H9 (cell line): ENCODE measurements at regions not wholly inside any gene's neighbourhood (a gene's known extent, or its start where the extent isn't known, plus 50 kb on each side); places are given as distances from the start of the nearest gene placed in this dataset.

Source experiments
- DNase-seq: peaks from one replicate; pipeline ENCODE4 v3.0.0-alpha.2; 2017
- H2AFZ ChIP-seq: one replicate; pipeline ENCODE4 v1.6.1; 2013; ENCODE audit warnings: mild to moderate bottlenecking, low read length, control low read depth, moderate library complexity
- H2AK5ac ChIP-seq: 2 replicates; pipeline ENCODE4 v1.6.1; 2013; ENCODE audit warnings: low read length, control low read depth, mixed read lengths; ENCODE audit not compliant: insufficient read length
- H2BK120ac ChIP-seq: one replicate; pipeline ENCODE4 v1.6.1; 2013; ENCODE audit warnings: low read depth, mild to moderate bottlenecking, low read length, control low read depth, inconsistent platforms; ENCODE audit not compliant: poor library complexity, severe bottlenecking
- H2BK12ac ChIP-seq: 2 replicates; pipeline ENCODE4 v1.6.1; 2013; ENCODE audit warnings: low read length, control low read depth, mixed read lengths, low read depth; ENCODE audit not compliant: insufficient read length
- H2BK15ac ChIP-seq: 2 replicates; pipeline ENCODE4 v1.6.1; 2013; ENCODE audit warnings: low read depth, low read length, control low read depth
- H2BK20ac ChIP-seq: one replicate; pipeline ENCODE4 v1.6.1; 2013; ENCODE audit warnings: low read depth, mild to moderate bottlenecking, low read length, control low read depth, inconsistent platforms; ENCODE audit not compliant: poor library complexity, severe bottlenecking
- H2BK5ac ChIP-seq: 2 replicates; pipeline ENCODE4 v1.6.1; 2013; ENCODE audit warnings: low read length, control low read depth, mixed read lengths; ENCODE audit not compliant: insufficient read length
- H3K14ac ChIP-seq: 2 replicates; pipeline ENCODE4 v1.6.1; 2013; ENCODE audit warnings: low read length, control low read depth; ENCODE audit not compliant: insufficient read depth
- H3K18ac ChIP-seq: 2 replicates; pipeline ENCODE4 v1.6.1; 2013; ENCODE audit warnings: low read depth, mild to moderate bottlenecking, mixed read lengths, low read length, control low read depth; ENCODE audit not compliant: insufficient read length
- H3K23ac ChIP-seq: 2 replicates; pipeline ENCODE4 v1.6.1; 2013; ENCODE audit warnings: low read length, control low read depth, mixed read lengths, low read depth; ENCODE audit not compliant: insufficient read length
- H3K23me2 ChIP-seq: 2 replicates; pipeline ENCODE4 v1.6.1; 2013; ENCODE audit warnings: low read depth, mild to moderate bottlenecking, mixed read lengths, low read length, control low read depth; ENCODE audit not compliant: insufficient read length, poor library complexity, severe bottlenecking
- H3K27ac ChIP-seq: 2 replicates; pipeline ENCODE4 v1.5.1; 2013; ENCODE audit warnings: low read length, control low read depth, mixed read lengths, low read depth; ENCODE audit not compliant: insufficient read length
- H3K27me3 ChIP-seq: 2 replicates; pipeline ENCODE4 v1.6.1; 2013; ENCODE audit warnings: low read length, control low read depth, inconsistent platforms; ENCODE audit not compliant: insufficient read depth
- H3K4ac ChIP-seq: 2 replicates; pipeline ENCODE4 v1.6.1; 2013; ENCODE audit warnings: low read depth, mild to moderate bottlenecking, control low read depth, inconsistent platforms, low read length, moderate library complexity
- H3K4me1 ChIP-seq: 2 replicates; pipeline ENCODE4 v1.6.1; 2013; ENCODE audit warnings: low read length, control low read depth, inconsistent platforms; ENCODE audit not compliant: insufficient read depth
- H3K4me2 ChIP-seq: 2 replicates; pipeline ENCODE4 v1.6.1; 2013; ENCODE audit warnings: low read length, control low read depth, mixed read lengths; ENCODE audit not compliant: insufficient read length, insufficient read depth
- H3K56ac ChIP-seq: 2 replicates; pipeline ENCODE4 v1.6.1; 2013; ENCODE audit warnings: low read depth, mild to moderate bottlenecking, mixed read lengths, low read length, control low read depth; ENCODE audit not compliant: insufficient read length
- H3K79me1 ChIP-seq: 2 replicates; pipeline ENCODE4 v1.6.1; 2013; ENCODE audit warnings: low read depth, mild to moderate bottlenecking, moderate library complexity, low read length, control low read depth, inconsistent platforms; ENCODE audit not compliant: insufficient read depth, poor library complexity, severe bottlenecking
- H3K79me2 ChIP-seq: 2 replicates; pipeline ENCODE4 v1.6.1; 2013; ENCODE audit warnings: low read length, control low read depth, inconsistent platforms; ENCODE audit not compliant: insufficient read depth
- H3K9ac ChIP-seq: 2 replicates; pipeline ENCODE4 v1.6.1; 2013; ENCODE audit warnings: low read length, control low read depth, mixed read lengths; ENCODE audit not compliant: insufficient read length; ENCODE audit errors: extremely low read depth
- H3K9me3 ChIP-seq: one replicate; pipeline ENCODE4 v1.6.1; 2013; ENCODE audit warnings: low read depth, low read length, inconsistent platforms; ENCODE audit not compliant: control insufficient read depth
- H3T11ph ChIP-seq: one replicate; pipeline ENCODE4 v1.6.1; 2013; ENCODE audit warnings: mild to moderate bottlenecking, low read length, control low read depth, inconsistent platforms
- H4K20me1 ChIP-seq: one replicate; pipeline ENCODE4 v1.6.1; 2013; ENCODE audit not compliant: control insufficient read depth, insufficient read length, insufficient read depth
- H4K5ac ChIP-seq: 2 replicates; pipeline ENCODE4 v1.6.1; 2013; ENCODE audit warnings: low read depth, mild to moderate bottlenecking, mixed read lengths, low read length, control low read depth; ENCODE audit not compliant: insufficient read length
- H4K8ac ChIP-seq: replicated peaks from 2 replicates; pipeline ENCODE4 v1.6.1; 2013; ENCODE audit warnings: low read length, control low read depth, mixed read lengths, low read depth; ENCODE audit not compliant: insufficient read length
- H4K91ac ChIP-seq: 2 replicates; pipeline ENCODE4 v1.6.1; 2013; ENCODE audit warnings: low read depth, mild to moderate bottlenecking, moderate library complexity, mixed read lengths, low read length, control low read depth; ENCODE audit not compliant: insufficient read length
- H3K27ac Mint-ChIP-seq, 3 experiments: 2 replicates in 2 of 3; 3 replicates in 1 of 3; pipeline ENCODE4 v1.8.0; 2020 to 2021; ENCODE audit warnings: mixed read lengths in 3 of 3, mild to moderate bottlenecking in 1 of 3, moderate library complexity in 1 of 3
- H3K27me3 Mint-ChIP-seq: 2 replicates; pipeline ENCODE4 v1.8.0; 2021; ENCODE audit warnings: low read depth, mild to moderate bottlenecking, moderate library complexity, mixed read lengths
- H3K36me3 Mint-ChIP-seq, 3 experiments: 2 replicates in 2 of 3; 3 replicates in 1 of 3; pipeline ENCODE4 v1.8.0; 2020 to 2021; ENCODE audit warnings: low read depth in 3 of 3, mixed read lengths in 3 of 3; ENCODE audit not compliant: insufficient read depth in 1 of 3
- H3K4me1 Mint-ChIP-seq, 2 experiments: 2 replicates each; pipeline ENCODE4 v1.8.0; 2020; ENCODE audit warnings: mixed read lengths in 2 of 2
- H3K4me3 Mint-ChIP-seq, 2 experiments: 2 replicates in 1 of 2; 3 replicates in 1 of 2; pipeline ENCODE4 v1.8.0; 2020 to 2021; ENCODE audit warnings: mild to moderate bottlenecking in 2 of 2, mixed read lengths in 2 of 2, moderate library complexity in 1 of 2
- H3K9me3 Mint-ChIP-seq, 2 experiments: 2 replicates in 1 of 2; 3 replicates in 1 of 2; pipeline ENCODE4 v1.8.0; 2020; ENCODE audit warnings: mild to moderate bottlenecking in 2 of 2, mixed read lengths in 2 of 2, moderate library complexity in 1 of 2
- CTCF ChIP-seq: fragments of 200-600 bp; sonication (generic); conservative IDR thresholded peaks from 3 replicates; pipeline ENCODE4 v1.8.0; 2021; ENCODE audit warnings: antibody characterized with exemption, mild to moderate bottlenecking
- WGBS: extraction: QIAGEN DNeasy Blood & Tissue Kit; methylation state at CpG from one replicate; pipeline ENCODE4 v1.1.7; 2013; ENCODE audit warnings: missing lambda C conversion rate, low lambda C conversion rate, mixed read lengths; ENCODE audit not compliant: insufficient read length; ENCODE audit errors: extremely low coverage; 5-methylcytosine and 5-hydroxymethylcytosine counted together

- Histone ChIP-seq H4K5ac (no peak overlapping the region), H2BK20ac (no peak overlapping the region), H3K18ac (no peak overlapping the region), H3K79me1 (no peaks in the 10 kb centered on the region), H3K23ac (no peak overlapping the region), H3T11ph (no peak overlapping the region), H3K27me3 (no peaks in the 10 kb centered on the region), H2AFZ (no peak overlapping the region), H2BK12ac (no peak overlapping the region), H3K4me2 (no peak overlapping the region), H3K4ac (no peak overlapping the region), H3K4me1 (no peaks in the 10 kb centered on the region), H2AK5ac (no peak overlapping the region), H2BK15ac (no peak overlapping the region), H4K8ac (no peak overlapping the region), H4K20me1 (no peaks in the 10 kb centered on the region), H3K14ac (no peak overlapping the region), H3K23me2 (no peaks in the 10 kb centered on the region), H3K56ac (no peak overlapping the region), H4K91ac (no peak overlapping the region), H3K9ac (no peak overlapping the region), H3K27ac (no peak overlapping the region), H3K79me2 (no peaks in the 10 kb centered on the region), H2BK120ac (no peak overlapping the region), H2BK5ac (no peak overlapping the region), H3K9me3 (no peaks in the 10 kb centered on the region)
- no peaks in the 10 kb centered on the region for H3K27me3 Mint-ChIP-seq
- no peaks in the 10 kb centered on the region for H3K9me3 Mint-ChIP-seq
- no CpG with 5 or more reads among the region's 2 CpGs for WGBS
- H3K4me1 Mint-ChIP-seq: peaks cover 10 to 19% of the 10 kb centered on the region in 2 experiments
- no peak for DNase-seq
- H3K27ac Mint-ChIP-seq: peak overlapping the region in 1 of 3 experiments; percentile 6; a peak in 2 of 7 replicates
- H3K36me3 Mint-ChIP-seq: no peaks in the 10 kb centered on the region
- TF ChIP-seq CTCF: no peak
- no peak overlapping the region for H3K4me3 Mint-ChIP-seq
These were observed 277.4 kb downstream of the SPRY1 start for GRCh38 chr4:123673971-123674370.
